IPS DF 4.7 (cell line): ENCODE measurements at regions not wholly inside any gene's neighbourhood (a gene's known extent, or its start where the extent isn't known, plus 50 kb on each side); places are given as distances from the start of the nearest gene placed in this dataset.

Experiments
- DNase-seq: peaks from one replicate; pipeline ENCODE4 v3.0.0-alpha.2; 2013; ENCODE audit warnings: low spot score; ENCODE audit errors: extremely low read depth

DNA sequence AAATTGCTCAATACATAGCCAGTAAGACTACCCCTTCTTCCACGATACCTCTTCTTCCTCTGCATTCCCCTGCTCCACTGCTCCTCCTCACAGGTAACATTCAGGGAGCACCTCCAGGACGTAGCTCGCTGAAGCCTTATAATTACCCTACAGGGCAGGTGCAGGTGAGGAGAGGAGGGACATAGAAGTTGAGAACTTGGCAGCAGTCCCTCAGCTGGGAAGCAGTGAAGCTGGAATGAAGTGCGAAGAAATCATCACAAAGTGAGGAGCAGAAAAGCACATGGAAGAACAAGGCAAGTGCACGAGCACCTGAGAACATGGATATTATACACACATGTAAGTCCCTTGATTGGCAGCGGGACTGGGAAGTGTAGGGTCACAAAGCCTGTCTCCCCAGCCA lies 118.2 kb downstream of the HSD17B3 start:
- no peak for DNase-seq

DNA sequence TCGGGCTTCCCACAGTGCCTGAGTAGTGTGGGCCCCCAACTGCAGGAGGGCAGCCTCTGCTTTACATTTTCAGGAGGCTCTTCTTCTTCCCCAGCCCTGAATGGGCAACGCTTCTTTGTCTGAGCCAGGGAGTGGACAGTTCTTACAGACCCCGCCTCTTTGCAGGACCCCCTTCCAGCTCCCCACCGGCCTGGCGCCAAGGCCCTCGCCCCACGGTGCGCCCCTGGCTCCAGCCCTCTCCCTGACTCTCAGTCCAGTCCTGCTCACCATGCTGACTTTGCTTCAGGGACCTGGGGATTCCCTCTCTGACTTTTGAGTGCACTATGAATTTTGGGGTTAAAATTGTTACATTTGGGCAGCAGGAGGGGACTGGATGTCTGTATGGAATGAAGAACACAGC lies 123.8 kb downstream of the HSD17B3 start:
- no peak for DNase-seq

DNA sequence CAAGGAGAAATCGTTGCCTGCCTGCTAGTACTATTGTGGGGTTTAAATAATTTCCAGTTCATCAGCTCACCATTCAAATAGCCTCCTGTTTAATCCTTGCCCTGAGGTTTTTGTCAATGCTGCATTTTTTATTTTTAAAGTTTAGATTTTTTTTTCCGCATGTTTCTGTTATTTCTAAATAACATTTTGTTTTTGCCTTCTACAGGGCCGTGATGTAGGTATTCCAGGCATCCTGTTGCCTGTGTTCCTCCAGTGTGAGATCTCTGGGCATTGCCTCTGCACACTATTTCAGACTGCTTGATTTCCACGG lies 124.3 kb downstream of the HSD17B3 start:
- no peak for DNase-seq

DNA sequence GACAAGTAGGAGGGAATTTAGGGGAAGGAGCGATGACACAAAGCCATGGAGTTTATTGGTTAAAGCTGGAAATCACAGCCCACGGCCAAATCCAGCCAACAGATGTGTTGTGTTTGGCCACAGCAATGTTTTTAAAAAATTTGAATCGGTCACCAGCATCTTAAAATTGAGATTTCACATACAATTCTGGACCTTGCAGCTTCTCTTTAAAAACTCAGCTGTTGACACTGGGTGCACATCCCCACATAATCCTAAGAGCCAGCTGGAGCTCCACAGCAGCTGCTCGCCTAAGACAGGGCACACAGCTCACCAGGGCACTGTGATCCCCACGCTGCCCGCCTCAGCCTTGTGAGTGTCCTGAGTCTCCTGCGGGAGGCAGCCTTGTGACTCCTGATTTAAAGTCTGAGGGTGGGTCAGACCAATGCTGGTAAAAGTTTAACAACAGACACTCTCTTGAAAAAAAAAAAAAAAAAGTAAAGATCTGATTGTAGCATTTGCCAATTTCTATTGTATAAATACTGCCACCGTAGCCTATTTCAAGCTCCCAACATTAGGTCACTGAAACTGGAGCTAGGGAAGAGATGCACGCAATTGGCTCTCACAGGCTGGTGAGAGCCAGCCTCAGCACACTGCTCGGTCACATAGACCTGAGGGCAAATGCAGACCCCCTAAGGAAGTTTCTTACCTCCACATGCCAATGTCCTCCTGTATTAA lies 124.8 kb downstream of the HSD17B3 start:
- DNase-seq = no peak

DNA sequence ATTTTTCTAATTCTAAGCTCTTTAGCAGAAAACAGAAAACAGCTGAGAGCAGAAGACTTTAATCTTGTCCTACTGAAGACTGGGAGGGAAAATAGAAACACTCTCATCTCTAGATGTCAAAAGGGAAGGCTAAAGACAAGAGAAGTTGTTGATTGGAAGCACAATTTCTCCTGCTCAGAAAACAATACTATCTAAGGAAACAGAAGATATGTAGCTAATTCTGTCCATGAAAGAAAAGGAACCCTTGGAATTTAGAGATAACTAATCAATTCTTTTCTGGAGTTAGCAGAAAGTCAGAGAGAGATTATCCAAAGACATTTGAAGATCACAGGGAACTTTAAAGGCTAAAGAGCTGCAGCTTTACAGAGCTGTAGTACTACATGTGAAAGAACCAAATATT lies 126.2 kb downstream of the HSD17B3 start:
- no peak for DNase-seq

DNA sequence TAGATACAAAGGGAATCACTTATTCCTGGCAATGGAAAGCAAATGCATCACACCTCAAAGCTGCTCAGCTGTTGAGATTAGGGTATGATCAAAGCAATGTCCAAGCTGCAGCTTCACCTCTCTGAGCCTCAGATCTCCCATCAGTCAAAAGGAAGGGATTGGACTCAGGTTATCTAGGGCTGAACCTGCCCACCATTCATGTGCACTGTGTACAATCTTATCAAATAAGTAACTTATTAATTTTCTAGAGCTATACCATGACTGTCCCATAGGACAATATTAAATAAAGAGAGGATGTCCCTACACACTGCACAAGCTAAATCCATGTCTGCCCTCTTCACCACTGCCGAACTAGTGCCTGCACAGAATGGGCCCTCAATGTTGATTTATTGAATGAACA lies 127.0 kb downstream of the HSD17B3 start:
- no peak for DNase-seq

DNA sequence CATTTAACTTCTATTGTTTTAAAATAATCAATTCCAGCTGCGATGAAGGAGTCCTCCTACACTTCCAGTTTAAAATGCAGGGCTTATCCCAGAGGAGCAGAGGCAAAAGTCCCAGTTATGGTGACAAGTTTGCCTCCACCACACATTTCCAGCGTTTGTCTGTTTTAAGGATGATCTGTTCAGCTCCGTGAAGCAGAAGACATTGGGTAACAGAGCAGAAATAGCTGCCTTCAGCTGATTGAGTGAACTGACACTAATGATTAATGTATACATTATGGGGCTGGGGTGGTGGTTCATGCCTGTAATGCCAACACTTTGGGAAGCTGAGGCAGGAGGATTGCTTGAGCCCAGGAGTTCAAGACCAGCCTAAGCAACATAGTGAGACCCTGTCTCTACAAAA lies 127.6 kb downstream of the HSD17B3 start:
- DNase-seq = no peak

DNA sequence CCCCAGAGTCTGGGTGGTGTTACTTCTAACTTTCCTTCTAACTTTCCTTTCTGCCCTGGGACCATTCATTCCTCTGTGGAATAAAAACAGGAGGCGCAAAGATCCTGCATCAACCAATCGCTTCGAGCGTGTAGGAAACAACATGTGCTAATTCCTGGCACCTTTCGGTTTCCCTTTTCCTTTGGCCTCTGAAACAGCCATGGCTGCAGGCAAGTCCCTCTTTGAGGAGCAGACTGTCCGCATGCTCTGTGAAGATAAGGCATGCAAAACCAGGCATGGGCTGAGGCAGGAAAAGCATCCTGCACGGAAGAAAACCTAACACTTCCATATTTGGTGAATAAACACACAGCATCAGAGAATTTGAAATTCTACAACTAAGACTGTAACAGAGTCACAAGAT lies 128.3 kb downstream of the HSD17B3 start:
- DNase-seq = no peak

DNA sequence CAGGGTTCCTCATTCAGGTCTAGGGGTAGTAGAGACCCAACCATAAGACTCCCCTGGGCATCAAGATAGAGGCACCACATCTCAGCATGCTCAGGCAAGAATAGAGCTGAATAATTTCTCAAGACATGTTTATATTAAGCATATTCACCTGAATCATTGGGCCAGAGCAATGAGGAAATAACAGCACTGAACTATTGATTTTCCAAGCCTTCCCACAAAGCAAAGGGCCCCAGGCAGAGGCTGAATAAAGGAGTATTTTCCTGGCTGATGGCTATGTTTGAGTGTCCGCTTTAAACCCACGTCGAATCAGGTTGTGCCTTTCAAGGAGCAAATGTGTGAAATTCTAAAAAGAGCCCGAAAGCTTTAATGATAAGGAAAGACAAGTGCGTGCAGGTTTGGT lies 129.2 kb downstream of the HSD17B3 start:
- DNase-seq = no peak

DNA sequence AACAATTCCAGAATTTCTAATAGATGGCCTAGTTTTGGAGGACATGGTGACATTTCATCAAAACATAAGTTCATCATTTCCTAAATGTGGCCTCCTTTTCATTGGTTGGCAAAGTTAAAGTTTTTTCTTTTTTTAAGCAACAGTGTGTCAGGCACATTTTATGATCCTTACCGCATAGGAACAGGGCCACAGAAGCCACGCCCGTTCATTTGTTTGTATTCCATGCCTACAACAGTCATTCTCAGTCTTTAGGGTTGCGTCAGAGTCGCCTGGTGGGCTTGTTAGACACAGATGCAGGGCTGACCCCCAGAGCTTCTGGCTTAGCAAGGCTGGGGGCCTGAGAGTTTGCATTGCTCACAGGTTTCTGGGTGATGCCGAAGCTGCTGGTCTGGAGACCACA lies 130.2 kb downstream of the HSD17B3 start:
- no peak for DNase-seq

DNA sequence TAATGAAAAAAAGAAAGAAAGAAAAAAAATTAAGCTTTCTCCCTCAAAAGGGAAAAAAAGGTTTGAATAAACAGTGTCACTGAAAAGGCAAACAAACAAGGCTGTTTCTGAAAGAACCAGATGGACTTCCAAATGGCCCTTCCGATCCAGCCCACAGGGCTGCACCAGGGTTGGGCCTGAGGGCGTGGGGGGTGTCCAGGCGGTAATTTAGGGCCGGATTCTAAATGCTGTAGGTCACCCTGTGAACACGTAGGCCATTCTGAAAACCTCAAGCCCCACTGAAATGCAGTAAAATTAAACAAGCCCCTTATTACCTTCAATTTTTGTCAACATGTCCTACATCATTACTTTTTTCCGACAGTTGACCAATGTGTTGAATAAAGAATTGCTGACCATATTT lies 132.1 kb downstream of the HSD17B3 start:
- no peak for DNase-seq

DNA sequence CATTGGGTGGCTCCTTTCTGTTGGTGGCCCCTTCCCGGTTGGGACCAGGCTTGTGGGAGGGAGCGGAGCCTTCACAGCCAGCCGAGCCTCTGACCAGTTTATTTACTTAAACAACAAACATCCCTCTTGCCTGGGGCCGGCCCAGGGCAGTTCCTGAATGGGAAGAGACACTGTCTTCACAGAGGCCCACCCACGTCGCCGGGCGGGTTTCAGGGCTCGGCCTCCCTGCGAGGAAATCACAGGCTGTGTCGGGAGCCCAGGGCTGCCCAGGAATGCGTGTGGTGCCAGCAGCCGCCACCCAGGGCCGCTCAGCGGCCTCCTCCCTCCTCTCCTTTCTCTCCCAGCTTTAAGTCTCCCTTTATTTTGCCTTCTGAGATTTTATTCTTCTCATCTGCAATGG lies 132.5 kb downstream of the HSD17B3 start:
- DNase-seq = no peak

DNA sequence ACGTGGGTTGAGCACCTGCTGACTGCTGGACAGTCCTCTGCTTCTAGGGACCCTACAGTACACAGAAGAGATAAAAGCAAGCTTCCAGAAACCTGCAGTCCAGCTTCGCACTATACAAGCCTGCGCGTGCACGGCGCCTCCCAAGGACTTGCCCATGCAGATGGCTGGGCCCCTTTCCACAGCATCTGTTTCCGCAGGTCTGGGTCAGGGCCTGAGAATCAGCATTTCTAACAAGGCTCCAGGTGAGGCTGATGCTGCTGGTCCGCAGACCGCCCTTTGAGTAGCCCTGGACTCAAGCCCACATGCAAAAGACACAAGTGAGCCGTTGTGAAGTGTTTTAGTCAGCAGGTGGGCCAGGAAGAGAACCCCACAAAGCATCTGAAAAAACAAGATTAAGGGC lies 133.1 kb downstream of the HSD17B3 start:
- DNase-seq = no peak

DNA sequence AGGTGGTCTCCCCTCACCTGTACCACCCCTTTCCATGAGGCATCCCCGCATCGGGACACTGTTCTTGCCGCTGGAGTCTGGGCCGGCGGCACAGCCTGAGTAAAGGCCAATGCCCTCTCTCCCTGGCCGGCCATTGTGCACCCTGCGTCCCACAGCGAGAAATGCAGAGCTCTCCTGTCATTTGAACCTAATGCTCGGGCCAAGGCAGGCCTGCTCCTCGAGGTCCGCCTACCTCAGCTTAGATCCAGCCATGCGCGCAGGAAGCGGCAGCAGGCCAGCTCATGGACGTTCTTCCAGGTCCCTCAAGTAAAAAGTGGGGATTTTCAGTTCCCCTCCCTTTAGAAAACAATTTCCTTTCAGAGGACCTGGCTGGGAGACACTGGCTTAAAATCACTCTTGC lies 135.0 kb downstream of the HSD17B3 start:
- no peak for DNase-seq

DNA sequence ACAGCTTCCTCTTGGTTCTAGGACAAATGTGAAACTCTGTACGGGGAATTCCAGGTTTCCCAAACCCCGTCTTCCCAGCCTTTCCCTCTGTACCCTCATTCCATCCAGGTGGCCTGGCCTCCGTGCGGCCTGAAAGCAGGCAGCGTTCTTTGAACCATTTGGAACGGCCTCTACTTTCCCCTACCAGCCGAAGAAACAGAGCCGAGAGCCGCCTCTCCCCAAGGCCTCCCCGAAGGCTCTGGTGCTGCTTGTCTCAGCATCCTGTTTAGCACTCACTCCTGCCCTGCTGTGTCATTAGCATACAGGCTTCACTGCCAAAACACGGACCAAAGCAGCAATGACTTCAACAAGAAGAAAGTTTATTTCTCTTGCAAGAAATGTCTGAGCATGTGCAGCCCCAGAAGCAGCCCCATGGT lies 137.7 kb downstream of the HSD17B3 start:
- no peak for DNase-seq

DNA sequence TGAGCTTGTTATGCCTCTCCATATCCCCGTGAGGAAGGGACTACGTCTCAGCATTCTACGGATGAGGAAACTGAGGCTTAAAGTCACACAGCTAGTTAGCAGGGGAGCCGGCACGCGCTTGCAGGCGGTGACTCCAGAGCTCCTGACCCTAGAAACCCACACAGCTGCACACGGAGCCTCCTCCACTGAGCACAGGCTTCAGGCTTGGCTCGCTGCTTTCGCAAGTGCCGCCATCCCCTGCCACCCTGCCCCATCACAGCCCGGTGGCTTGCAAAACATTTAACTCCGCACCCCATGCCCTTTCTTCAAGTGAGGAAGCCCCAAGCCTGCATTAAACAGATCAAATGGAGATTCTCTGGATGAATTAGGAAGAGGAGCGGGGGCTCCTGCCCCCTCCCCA lies 138.3 kb downstream of the HSD17B3 start:
- no peak for DNase-seq

DNA sequence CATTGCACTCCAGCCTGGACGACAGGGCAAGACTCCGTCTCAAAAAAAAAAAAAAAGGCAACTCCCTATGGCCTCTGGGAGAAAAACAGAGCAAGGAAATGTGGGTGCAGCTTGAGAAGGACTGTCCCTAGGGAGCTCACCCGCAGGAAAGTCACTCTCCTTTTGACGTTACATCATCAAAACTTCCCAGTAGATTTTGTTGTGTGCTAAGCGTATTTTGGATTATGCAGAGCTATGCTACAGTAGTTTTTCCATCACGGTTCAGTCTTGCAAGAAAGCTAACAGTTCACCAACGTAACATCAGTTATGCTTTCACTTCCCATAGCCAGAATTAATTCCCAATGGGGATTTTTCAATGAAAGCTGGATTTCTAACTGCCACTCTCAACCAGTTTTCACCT lies 138.8 kb downstream of the HSD17B3 start:
- no peak for DNase-seq

DNA sequence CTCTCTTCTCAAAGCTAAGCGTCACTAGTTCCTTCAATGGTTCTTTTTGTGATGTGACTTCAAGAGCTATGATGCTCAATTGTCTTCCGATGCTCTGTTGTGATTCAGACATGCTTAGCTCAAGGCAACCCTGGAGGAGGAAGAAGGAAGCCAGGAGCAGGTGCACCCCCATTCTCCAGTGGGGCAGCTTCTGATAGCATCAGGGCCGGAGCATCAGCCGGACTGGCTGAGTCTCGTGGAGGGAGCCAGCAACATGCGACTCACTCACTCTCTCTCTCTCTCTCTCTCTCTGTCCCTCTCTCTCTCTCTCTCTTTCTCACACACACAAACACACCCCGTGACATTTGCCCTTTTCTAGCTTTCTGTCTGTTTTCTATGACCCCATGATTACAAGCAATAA lies 140.2 kb downstream of the HSD17B3 start:
- DNase-seq = no peak

DNA sequence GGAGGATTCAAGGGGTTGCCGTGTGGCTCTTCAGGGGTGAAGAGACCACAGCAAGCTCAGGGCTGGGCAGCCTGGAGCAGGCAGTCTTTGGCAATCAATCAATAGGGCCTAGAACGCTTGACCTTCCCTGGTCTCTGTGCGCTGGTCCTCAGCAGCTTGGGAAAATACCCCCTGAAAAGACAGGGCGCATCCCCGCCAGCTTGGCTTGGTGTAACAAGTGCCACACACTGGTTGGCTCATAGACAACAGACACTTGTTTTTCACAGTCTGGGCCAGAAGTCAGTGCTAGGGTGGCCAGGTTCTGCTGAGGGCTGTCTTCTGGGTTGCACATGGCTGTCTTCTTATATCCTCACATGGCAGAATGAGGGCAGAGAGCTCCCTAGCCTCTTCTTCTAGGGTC lies 141.1 kb downstream of the HSD17B3 start:
- DNase-seq = no peak

DNA sequence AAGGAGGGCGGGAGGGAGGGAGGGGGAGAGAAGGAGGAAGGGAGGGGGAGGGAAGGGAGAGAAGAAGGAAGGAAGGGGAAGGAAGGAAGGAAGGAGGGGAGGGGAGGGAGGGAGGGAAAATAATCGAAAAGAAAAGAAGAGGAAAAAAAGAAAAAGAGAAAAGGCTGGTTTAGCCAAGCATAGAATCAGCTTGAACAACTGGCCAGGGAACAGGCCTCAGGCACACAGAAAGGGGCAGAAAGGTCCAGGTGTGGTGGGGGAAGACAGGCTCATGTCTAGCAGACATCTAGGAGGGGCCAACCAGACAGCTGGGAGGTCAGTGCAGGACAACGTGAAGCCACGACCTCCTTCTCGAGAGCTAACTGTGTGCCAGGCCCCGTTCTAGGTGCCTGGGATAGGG lies 141.8 kb downstream of the HSD17B3 start:
- DNase-seq = no peak

DNA sequence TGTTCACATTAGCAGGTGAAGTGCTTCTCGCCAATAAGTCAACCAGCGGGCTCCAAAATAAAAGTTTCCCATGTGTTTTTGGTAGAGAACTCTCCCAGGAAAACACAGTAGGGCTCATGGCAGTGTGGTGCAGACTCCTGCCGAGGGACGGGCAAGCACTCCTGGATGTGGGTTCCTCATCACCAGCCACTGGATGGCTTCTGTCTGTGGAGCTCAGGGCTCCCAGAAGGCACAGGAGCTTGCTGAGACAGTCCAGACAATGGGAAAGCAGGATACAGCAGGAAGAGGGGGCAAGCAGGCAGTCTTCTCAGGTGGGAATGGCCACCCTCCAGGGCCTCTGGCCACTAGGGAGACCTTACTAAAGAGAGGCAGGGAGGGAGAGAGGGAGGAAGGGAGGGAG lies 142.4 kb downstream of the HSD17B3 start:
- DNase-seq = no peak

DNA sequence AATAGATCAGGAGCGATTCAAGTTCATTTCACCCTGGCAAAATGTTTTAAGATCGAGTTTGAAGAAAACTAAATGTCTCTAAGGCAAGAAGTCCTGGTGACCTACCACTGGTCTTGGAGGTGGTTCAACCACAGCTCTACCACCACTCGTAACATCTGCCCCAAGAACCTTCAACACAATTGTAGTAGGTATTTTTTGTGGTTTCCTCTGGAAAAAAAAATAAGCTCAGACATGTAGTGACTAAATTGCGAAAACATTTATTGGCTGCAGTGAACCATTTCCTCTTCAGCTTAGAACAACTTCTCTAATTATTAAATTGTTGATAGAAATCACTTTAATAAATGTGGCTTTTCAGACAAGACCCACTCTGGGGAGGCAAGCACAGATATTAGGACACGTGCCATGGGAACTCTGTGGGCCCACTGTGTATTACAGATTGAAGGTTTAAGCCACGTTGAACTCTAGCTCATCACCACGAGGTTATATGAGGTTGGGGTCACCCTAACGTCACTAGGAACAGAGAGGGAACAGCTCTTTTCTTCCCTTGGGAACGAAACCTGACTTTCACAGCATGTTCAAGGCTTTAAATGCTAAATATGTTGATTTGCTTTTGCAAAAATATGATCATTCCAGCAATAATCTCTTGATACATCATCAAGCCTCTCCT lies 142.9 kb downstream of the HSD17B3 start:
- no peak for DNase-seq

DNA sequence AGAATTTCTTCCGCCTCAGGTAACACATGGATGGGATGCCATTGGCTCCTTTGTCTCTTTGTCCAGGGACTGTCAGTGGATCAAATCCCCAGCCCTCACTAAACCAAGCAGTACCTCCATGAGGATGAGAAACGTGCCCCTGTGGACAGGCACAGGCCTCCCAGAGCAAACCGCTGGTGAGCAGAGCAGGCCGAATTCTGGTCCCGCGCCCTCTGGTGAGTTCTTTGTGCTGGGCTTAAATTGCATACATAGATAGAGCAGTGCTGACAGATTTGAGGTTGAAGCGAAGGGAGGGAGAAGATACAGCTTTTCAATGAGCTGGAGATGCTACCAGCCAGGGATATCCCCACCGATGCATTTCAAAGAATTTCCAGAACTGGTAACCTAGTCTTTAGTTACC lies 143.8 kb downstream of the HSD17B3 start:
- DNase-seq = no peak

DNA sequence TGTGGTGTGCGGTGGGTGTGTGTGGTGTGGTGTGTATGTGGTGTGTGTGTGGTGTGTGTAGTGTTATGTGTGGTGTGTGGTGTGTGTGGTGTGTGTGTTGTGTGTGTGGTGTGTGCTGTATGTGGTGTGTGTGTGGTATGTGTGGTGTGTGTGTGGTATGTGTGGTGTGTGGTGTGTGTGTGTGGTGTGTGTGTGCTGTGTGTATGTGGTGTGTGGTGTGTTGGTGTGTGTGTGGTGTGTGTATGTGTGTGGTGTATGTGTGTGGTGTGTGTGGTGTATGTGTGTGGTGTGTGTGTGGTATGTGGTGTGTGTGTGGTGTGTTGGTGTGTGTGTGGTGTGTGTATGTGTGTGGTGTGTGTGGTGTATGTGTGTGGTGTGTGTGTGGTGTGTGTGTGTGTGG lies 144.3 kb downstream of the HSD17B3 start:
- DNase-seq = no peak
